ENCODE measurements at regions not wholly inside any gene's neighbourhood (a gene's known extent, or its start where the extent isn't known, plus 50 kb on each side); places are given as distances from the start of the nearest gene placed in this dataset.
"Not testable (repeated sequence)": the region's sequence is repeated elsewhere in the genome, so short reads cannot be mapped to it uniquely, and the experiment has no call there.

DNA sequence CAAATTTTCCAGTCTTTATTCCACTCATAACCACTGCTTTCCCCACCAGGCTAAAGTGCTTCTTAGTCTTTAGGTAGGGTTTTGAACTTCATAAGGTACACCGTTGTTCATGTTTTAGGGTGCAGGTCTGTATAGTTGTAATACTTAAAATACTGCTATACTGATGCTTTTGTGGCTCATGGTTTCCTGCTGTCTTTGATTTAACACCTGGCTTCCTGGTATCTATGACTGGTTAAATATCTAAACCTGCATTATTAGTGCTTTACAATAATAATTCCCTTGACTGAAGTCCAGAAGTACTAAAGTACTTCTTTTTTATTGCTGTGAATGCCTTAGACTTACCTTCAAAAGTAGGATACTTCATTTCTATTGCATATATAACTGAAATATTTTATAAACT, 384.7 kb downstream of the SRGAP2C start:
- H3K27me3 ChIP-seq: no peaks in the 10 kb centered on the region
- no peaks in the 10 kb centered on the region for H3K9me3 ChIP-seq
- H3K4me1 ChIP-seq: no peaks in the 10 kb centered on the region
- no peak overlapping the region for H3K27ac ChIP-seq
- H3K36me3 ChIP-seq: no peaks in the 10 kb centered on the region
- TF ChIP-seq, protein P1, sequence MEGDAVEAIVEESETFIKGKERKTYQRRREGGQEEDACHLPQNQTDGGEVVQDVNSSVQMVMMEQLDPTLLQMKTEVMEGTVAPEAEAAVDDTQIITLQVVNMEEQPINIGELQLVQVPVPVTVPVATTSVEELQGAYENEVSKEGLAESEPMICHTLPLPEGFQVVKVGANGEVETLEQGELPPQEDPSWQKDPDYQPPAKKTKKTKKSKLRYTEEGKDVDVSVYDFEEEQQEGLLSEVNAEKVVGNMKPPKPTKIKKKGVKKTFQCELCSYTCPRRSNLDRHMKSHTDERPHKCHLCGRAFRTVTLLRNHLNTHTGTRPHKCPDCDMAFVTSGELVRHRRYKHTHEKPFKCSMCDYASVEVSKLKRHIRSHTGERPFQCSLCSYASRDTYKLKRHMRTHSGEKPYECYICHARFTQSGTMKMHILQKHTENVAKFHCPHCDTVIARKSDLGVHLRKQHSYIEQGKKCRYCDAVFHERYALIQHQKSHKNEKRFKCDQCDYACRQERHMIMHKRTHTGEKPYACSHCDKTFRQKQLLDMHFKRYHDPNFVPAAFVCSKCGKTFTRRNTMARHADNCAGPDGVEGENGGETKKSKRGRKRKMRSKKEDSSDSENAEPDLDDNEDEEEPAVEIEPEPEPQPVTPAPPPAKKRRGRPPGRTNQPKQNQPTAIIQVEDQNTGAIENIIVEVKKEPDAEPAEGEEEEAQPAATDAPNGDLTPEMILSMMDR (IDR thresholded peaks at IDR 0.05): no peak
- H3K4me3 ChIP-seq: no peak overlapping the region
- intact Hi-C loops (cut with DNase I): no loop called here
- DNase-seq (ENCODE audit: low spot score in 2 of 2): no peak

GRCh38 chr1:121573881-121574504, 389.2 kb downstream of the SRGAP2C start:
- intact Hi-C loops (cut with DNase I); H3K27ac ChIP-seq; H3K4me1 ChIP-seq; H3K9me3 ChIP-seq; H3K36me3 ChIP-seq; DNase-seq (ENCODE audit: low spot score in 2 of 2); H3K27me3 ChIP-seq; H3K4me3 ChIP-seq: not testable (repeated sequence)

DNA sequence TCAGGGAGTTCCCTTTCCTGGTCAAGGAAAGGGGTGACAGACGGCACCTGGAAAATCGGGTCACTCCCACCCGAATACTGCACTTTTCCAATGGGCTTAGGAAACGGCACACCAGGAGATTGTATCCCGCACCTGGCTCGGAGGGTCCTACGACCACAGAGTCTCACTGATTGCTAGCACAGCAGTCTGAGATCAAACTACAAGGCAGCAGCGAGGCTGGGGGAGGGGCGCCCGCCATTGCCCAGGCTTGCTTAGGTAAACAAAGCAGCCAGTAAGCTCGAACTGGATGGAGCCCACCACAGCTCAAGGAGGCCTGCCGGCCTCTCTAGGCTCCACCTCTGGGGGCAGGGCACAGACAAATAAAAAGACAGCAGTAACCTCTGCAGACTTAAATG, 389.7 kb downstream of the SRGAP2C start:
- intact Hi-C loops (cut with DNase I); H3K4me1 ChIP-seq; H3K4me3 ChIP-seq; H3K36me3 ChIP-seq; DNase-seq (ENCODE audit: low spot score in 2 of 2); H3K9me3 ChIP-seq; H3K27me3 ChIP-seq; H3K27ac ChIP-seq: not testable (repeated sequence)

- DNase-seq (ENCODE audit: low spot score in 2 of 2); H3K9me3 ChIP-seq; H3K27me3 ChIP-seq; H3K4me1 ChIP-seq; H3K4me3 ChIP-seq; H3K27ac ChIP-seq; intact Hi-C loops (cut with DNase I); H3K36me3 ChIP-seq: not testable (repeated sequence)
Measured at GRCh38 chr1:121582898-121583297, 398.1 kb downstream of the SRGAP2C start.

GRCh38 chr1:121586369-121587229, 401.8 kb downstream of the SRGAP2C start:
- no peaks in the 10 kb centered on the region for H3K36me3 ChIP-seq
- H3K4me1 ChIP-seq: no peaks in the 10 kb centered on the region
- H3K27me3 ChIP-seq: no peaks in the 10 kb centered on the region
- no peak overlapping the region for H3K4me3 ChIP-seq
- intact Hi-C loops (cut with DNase I): no loop called here
- TF ChIP-seq, protein P1 (IDR thresholded peaks at IDR 0.05): no peak
- no peak for DNase-seq (ENCODE audit: low spot score in 2 of 2)
- H3K9me3 ChIP-seq: no peaks in the 10 kb centered on the region
- H3K27ac ChIP-seq: no peak overlapping the region

DNA sequence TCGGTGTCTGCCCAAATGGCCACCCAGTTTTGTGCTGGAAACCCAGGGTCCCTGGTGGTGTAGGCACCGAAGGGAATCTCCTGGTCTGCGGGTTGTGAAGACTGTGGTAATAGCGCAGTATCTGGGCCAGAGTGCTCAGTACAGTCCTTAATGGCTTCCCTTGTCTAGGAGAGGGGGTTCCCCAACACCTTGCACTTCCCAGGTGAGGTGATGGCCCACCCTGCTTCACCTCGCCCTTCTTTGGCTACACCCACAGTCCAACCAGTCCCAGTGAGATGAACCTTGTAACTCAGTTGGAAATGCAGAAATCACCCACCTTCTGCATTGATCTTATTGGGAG, 402.4 kb downstream of the SRGAP2C start:
- DNase-seq (ENCODE audit: low spot score in 2 of 2): no peak
- Histone ChIP-seq H3K4me3 (no peak overlapping the region), H3K36me3 (no peaks in the 10 kb centered on the region), H3K9me3 (no peaks in the 10 kb centered on the region), H3K27ac (no peak overlapping the region), H3K4me1 (no peaks in the 10 kb centered on the region), H3K27me3 (no peaks in the 10 kb centered on the region)
- TF ChIP-seq, protein P1 (IDR thresholded peaks at IDR 0.05): no peak
- intact Hi-C loops (cut with DNase I): no loop called here

- Histone ChIP-seq H3K27me3 (no peaks in the 10 kb centered on the region), H3K4me1 (no peaks in the 10 kb centered on the region), H3K27ac (no peak overlapping the region), H3K4me3 (no peak overlapping the region), H3K36me3 (no peaks in the 10 kb centered on the region), H3K9me3 (no peaks in the 10 kb centered on the region)
- TF ChIP-seq, protein P1 (IDR thresholded peaks at IDR 0.05): no peak
- no peak for DNase-seq (ENCODE audit: low spot score in 2 of 2)
- intact Hi-C loops (cut with DNase I): no loop called here
Measured at GRCh38 chr1:121587777-121588176, 403.0 kb downstream of the SRGAP2C start.
